Nephron progenitor cell (in vitro differentiated cells): ENCODE measurements at regions not wholly inside any gene's neighbourhood (a gene's known extent, or its start where the extent isn't known, plus 50 kb on each side); places are given as distances from the start of the nearest gene placed in this dataset.

ENCODE experiments used
- DNase-seq: peaks from one replicate; pipeline ENCODE4 v3.0.0; 2021
- H3K27ac Mint-ChIP-seq: 2 replicates; pipeline ENCODE4 v1.8.0; 2021; ENCODE audit warnings: mild to moderate bottlenecking, moderate library complexity, mixed read lengths
- H3K27me3 Mint-ChIP-seq: 2 replicates; pipeline ENCODE4 v1.8.0; 2021; ENCODE audit warnings: mild to moderate bottlenecking, low read depth, mixed read lengths; ENCODE audit not compliant: poor library complexity
- H3K36me3 Mint-ChIP-seq: 2 replicates; pipeline ENCODE4 v1.8.0; 2021; ENCODE audit warnings: low read depth, mixed read lengths
- H3K4me1 Mint-ChIP-seq: 2 replicates; pipeline ENCODE4 v1.8.0; 2021; ENCODE audit warnings: mixed read lengths
- H3K4me3 Mint-ChIP-seq: 2 replicates; pipeline ENCODE4 v1.8.0; 2021; ENCODE audit warnings: mild to moderate bottlenecking, moderate library complexity, mixed read lengths
- H3K9me3 Mint-ChIP-seq: 2 replicates; pipeline ENCODE4 v1.8.0; 2021; ENCODE audit warnings: mild to moderate bottlenecking, moderate library complexity, mixed read lengths
- TF ChIP-seq, protein P1 (sequence below): fragments of 200-600 bp; sonication (generic); IDR thresholded peaks from 2 replicates; pipeline ENCODE4 v1.5.0; 2021; ENCODE audit warnings: antibody characterized with exemption

DNA sequence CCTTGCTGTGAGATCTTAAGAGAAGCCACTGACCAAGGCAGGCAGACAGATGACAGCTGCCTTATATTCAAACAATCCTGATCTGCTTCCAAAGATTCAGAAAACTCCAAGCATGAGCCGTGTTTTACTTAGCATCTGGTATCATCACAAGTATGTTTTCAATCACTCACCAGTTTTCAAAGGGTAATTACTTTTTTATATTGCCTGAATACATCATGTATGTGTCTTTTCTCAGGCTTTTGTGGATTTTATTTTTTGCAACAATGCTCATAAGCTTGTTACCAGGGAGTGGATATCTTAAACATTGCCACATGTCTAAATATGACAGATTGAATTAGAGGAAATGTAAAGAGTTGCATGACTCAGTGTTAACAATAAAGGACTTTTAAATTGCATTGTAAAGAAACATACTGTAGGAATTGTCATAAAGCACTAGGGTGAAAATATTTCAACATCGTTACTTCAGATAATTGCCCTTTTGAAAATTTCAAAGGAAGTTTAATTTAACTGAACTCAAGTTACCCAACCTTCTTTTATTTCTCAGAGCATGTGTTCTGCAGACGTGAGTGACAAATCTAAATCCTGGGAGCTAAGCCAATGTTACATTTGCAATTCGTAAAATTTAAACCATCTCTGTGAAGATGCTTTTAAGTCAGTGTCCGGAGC is 326.1 kb downstream of the PLK2 start:
- H3K4me3 Mint-ChIP-seq: no peak overlapping the region
- TF ChIP-seq, protein P1, sequence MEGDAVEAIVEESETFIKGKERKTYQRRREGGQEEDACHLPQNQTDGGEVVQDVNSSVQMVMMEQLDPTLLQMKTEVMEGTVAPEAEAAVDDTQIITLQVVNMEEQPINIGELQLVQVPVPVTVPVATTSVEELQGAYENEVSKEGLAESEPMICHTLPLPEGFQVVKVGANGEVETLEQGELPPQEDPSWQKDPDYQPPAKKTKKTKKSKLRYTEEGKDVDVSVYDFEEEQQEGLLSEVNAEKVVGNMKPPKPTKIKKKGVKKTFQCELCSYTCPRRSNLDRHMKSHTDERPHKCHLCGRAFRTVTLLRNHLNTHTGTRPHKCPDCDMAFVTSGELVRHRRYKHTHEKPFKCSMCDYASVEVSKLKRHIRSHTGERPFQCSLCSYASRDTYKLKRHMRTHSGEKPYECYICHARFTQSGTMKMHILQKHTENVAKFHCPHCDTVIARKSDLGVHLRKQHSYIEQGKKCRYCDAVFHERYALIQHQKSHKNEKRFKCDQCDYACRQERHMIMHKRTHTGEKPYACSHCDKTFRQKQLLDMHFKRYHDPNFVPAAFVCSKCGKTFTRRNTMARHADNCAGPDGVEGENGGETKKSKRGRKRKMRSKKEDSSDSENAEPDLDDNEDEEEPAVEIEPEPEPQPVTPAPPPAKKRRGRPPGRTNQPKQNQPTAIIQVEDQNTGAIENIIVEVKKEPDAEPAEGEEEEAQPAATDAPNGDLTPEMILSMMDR: no peak
- no peak overlapping the region for H3K27ac Mint-ChIP-seq
- no peak for DNase-seq
- H3K4me1 Mint-ChIP-seq: no peaks in the 10 kb centered on the region
- H3K9me3 Mint-ChIP-seq: no peaks in the 10 kb centered on the region
- H3K27me3 Mint-ChIP-seq: no peaks in the 10 kb centered on the region
- no peaks in the 10 kb centered on the region for H3K36me3 Mint-ChIP-seq

DNA sequence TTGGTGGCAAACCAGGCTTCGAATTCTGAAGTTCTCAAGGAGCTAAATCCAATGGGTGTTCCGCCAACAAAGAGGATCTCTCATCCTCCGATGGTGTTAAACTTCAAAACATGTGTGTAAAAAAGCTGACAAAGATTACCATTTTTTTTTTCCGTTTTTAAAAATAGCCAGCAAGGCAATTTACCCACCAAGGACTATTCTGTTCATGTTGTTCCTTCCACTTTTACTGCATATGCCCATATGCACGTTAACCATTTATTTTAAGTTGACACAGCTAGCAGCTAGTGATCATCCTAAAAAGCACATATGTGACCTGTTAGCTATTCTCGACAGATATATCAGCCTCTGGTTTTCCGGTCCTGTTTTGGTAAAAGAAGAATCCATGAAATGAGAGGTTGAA is 326.7 kb downstream of the PLK2 start:
- no peaks in the 10 kb centered on the region for H3K36me3 Mint-ChIP-seq
- H3K27me3 Mint-ChIP-seq: no peaks in the 10 kb centered on the region
- H3K4me1 Mint-ChIP-seq: no peaks in the 10 kb centered on the region
- TF ChIP-seq, protein P1: no peak
- H3K9me3 Mint-ChIP-seq: no peaks in the 10 kb centered on the region
- H3K4me3 Mint-ChIP-seq: no peak overlapping the region
- DNase-seq: no peak
- no peak overlapping the region for H3K27ac Mint-ChIP-seq

DNA sequence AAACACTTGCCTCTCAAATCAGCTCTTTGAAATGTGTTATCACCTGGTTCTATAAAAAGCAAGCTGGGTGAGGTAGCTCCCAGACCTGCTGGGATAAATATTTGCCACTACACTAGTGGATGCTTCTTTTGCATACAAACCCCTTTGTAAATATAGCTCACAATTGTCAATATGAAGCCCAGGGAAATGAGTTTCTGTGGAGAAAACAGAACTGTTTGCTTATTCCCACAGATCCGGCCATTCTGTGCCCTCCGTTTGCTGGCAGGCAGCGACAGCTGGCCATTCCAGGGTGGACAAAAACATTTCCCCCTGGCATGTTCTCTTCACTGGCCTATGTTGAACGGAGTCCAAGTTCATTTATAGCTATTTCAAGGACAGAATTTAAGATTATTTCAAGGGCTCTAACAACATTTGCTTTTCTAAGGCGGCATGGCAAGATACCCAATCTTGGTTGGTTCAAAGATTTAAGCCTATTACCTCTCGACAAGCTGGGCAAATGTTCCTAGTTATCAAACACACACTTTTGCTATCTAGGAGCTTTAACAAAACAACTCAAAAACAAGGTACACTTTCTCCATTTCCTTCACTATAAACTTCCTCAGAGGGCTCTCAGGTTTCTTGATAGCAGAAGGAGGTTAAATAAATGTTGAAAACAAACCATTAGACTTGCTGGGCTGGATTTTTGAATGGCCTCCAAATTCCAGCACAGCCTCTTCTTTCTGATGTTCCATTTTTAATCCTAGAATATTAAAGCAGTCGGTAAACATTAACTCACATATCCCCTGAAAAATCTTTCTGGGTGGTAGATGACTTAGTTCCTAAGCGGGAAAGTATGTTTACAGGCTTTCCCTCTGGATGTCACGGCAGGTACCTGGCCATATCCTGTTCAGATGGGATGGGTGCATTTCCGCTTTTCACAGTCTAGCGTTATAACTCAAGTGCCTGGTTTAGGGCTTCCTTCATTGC is 332.3 kb downstream of the PLK2 start:
- H3K27me3 Mint-ChIP-seq: no peaks in the 10 kb centered on the region
- no peak for DNase-seq
- TF ChIP-seq, protein P1: no peak
- no peak overlapping the region for H3K27ac Mint-ChIP-seq
- H3K9me3 Mint-ChIP-seq: no peaks in the 10 kb centered on the region
- no peaks in the 10 kb centered on the region for H3K36me3 Mint-ChIP-seq
- H3K4me1 Mint-ChIP-seq: peaks cover 8% of the 10 kb centered on the region
- H3K4me3 Mint-ChIP-seq: no peak overlapping the region

DNA sequence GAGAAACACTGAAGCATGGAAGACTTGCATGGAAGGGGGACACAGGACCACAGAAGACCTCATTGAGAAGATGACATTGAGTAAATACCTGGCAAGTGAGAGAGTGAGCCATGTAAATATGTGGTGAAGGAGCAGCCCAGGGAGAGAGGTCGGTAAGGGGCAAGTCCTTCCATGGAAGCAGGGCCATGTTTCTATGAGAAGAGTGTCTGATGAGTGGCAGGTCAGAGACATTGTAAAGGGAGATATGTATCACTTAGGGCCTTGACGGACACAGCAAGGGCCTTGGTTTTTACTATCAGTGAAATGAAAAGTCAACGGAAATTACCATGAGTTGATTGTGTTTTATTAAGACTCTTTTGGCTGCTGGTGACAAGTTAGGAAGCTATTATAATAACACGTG is 336.4 kb downstream of the PLK2 start:
- H3K9me3 Mint-ChIP-seq: no peaks in the 10 kb centered on the region
- H3K4me1 Mint-ChIP-seq: peaks cover 23% of the 10 kb centered on the region
- no peak overlapping the region for H3K4me3 Mint-ChIP-seq
- no peak for DNase-seq
- H3K27ac Mint-ChIP-seq: no peak overlapping the region
- H3K27me3 Mint-ChIP-seq: no peaks in the 10 kb centered on the region
- TF ChIP-seq, protein P1: no peak
- H3K36me3 Mint-ChIP-seq: no peaks in the 10 kb centered on the region

DNA sequence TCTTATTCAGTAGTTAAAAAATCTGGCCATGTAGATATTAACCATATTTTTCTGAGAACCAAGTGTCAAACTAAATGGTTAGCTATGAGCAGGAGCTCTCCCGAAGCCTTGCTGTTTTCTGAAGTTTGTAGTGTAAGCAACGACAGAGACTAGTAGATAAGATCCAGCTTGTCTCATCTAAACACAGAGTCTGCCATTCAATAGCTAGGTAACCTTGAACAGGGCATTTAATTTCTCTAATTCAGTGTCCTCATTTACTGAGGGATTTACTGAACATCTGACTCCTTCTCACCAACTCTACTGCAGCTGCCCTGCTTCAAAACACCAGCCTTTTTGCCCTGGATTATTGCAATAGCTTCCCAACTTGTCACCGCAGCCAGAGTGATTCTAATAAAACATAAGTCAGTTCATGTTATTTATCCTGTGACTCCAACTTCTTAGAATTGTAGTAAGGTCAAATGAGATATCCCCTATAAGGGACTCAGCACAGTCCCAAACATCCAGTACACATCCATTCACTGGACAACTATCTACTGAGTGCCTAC is 337.0 kb downstream of the PLK2 start:
- no peak overlapping the region for H3K4me3 Mint-ChIP-seq
- no peak for DNase-seq
- H3K27me3 Mint-ChIP-seq: no peaks in the 10 kb centered on the region
- H3K4me1 Mint-ChIP-seq: peaks cover 26% of the 10 kb centered on the region
- H3K36me3 Mint-ChIP-seq: no peaks in the 10 kb centered on the region
- H3K27ac Mint-ChIP-seq: no peak overlapping the region
- H3K9me3 Mint-ChIP-seq: no peaks in the 10 kb centered on the region
- TF ChIP-seq, protein P1: no peak
